Heart right ventricle (tissue), 16 donors: ENCODE measurements at regions not wholly inside any gene's neighbourhood (a gene's known extent, or its start where the extent isn't known, plus 50 kb on each side); places are given as distances from the start of the nearest gene placed in this dataset.

Experiments
- ATAC-seq, 8 donors: fragments of 200-7000 bp; cut with Tn5 transposase; one replicate each; pipeline ENCODE4 v1.9.1; 2020; ENCODE audit warnings: mild to moderate bottlenecking in 8 of 8, moderate library complexity in 8 of 8, moderate number of reproducible peaks in 1 of 8
- DNase-seq, 2 donors: peaks; one replicate each; pipeline ENCODE4 v3.0.0-alpha.2; 2020
- H3K27ac ChIP-seq, 10 donors: fragments of 200-600 bp; sonication (generic) in 2 of 10; one replicate each; pipeline versions ENCODE4 v1.5.0 to v1.8.0; 2020 to 2022; ENCODE audit warnings: mild to moderate bottlenecking in 3 of 10
- H3K27me3 ChIP-seq, 7 donors: fragments of 200-600 bp; one replicate each; pipeline ENCODE4 v1.8.0; 2021 to 2022; ENCODE audit warnings: mild to moderate bottlenecking in 2 of 7
- H3K36me3 ChIP-seq, 9 donors: fragments of 200-600 bp; sonication (generic) in 1 of 9; one replicate each; pipeline versions ENCODE4 v1.5.0 to v1.8.0; 2020 to 2022; ENCODE audit warnings: mild to moderate bottlenecking in 2 of 9
- H3K4me1 ChIP-seq, 9 donors: fragments of 200-600 bp; sonication (generic) in 1 of 9; one replicate each; pipeline versions ENCODE4 v1.5.0 to v1.8.0; 2020 to 2022; ENCODE audit warnings: mild to moderate bottlenecking in 4 of 9
- H3K4me3 ChIP-seq, 10 donors: fragments of 200-600 bp; sonication (generic) in 2 of 10; one replicate each; pipeline versions ENCODE4 v1.5.0 to v1.8.0; 2020 to 2022; ENCODE audit warnings: mild to moderate bottlenecking in 7 of 10, moderate library complexity in 2 of 10
- H3K9me3 ChIP-seq, 11 donors: fragments of 200-600 bp in 10 of 11; sonication (generic) in 2 of 11; one replicate each; pipeline versions ENCODE4 v1.5.0 to v1.8.0; 2013 to 2022; ENCODE audit warnings: mild to moderate bottlenecking in 2 of 11, control low read depth in 1 of 11, moderate library complexity in 1 of 11
- CTCF ChIP-seq, 9 donors: fragments of 200-600 bp; sonication (generic) in 2 of 9; IDR thresholded peaks; one replicate each; pipeline versions ENCODE4 v1.5.0 to v1.8.0; 2021 to 2022; ENCODE audit warnings: antibody characterized with exemption in 9 of 9, mild to moderate bottlenecking in 5 of 9, moderate library complexity in 1 of 9
- WGBS, 2 donors: extraction: QIAGEN DNeasy Blood & Tissue Kit; methylation state at CpG; one replicate each; pipeline ENCODE4 v1.1.7; 2013; ENCODE audit warnings: inconsistent platforms in 1 of 2; 5-methylcytosine and 5-hydroxymethylcytosine counted together
- intact Hi-C, 10 donors: fragments of 100-400 bp; cut with DNase I; formaldehyde crosslinking; loops; one replicate each; pipeline versions ENCODE4 v1.11.1 to v1.14.2; 2022
- donor health status: Arrhythmogenic right ventricular cardiomyopathy.
- donor health status: ischemic (EF 13 %, LVEDD 7.1; RV severe dilation, severe dysfunction).
- donor health status: healthy with polysubstance abuse.
- donor health status: DM: no; HTN: yes; CAD: no.
- donor health status: DM: no; HTN: no; CAD: no.
- donor health status: ischemic (EF 25% LVEDD 6.9; RV normal size, moderate dysfunction).
- donor health status: ischemic (EF 25% LVEDD 5.7; RV mildly dilated, moderate dysfunction).
- donor health status: healthy.
- donor health status: DM: yes; HTN: yes; CAD: no.
- donor health status: Ischemic cardiomyopathy.
- donor health status: ischemic (EF 35%, LVEDD 5.7; RV mildly dilated, moderate dysfunction).
- donor health status: nonischemic (EF 11% LVEDD 7.7; RV severe dilation, severe dysfunction).
- donor health status: DM: yes; HTN: yes; CAD: no.
- donor health status: PGD.
- donor health status: ischemic (EF 29% LVEDD 5.4; RV normal size, mild dysfunction).
- donor health status: nonischemic (EF 23%, LVEDD 6.1; RV moderate dilation, normal function).

DNA sequence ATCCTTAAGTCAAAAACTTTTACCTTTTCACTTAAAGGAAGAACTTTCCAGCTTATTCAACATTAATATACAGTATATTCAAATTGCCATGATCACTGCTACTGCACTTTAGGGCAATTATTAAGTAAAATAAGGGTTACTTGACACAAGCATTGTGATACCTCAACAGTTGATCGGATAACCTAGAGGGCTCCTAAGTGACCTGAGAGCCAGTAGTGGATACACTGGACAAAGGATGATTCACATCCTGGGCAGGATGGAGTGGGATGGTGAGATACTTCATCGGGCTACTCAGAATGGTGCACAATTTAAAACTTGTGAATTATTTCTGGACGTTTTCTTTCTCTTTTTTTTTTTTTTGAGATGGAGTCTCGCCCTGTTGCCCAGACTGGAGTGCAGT, 54.5 kb upstream of the PPM1J start:
- ATAC-seq (no peak), DNase-seq (no peak)
- no peaks in the 10 kb centered on the region for H3K4me1 ChIP-seq
- intact Hi-C loops, result no loop called here
- TF ChIP-seq CTCF (IDR thresholded peaks at IDR 0.05), result no peak
- 62 to 63% methylated on average over 4 of the region's 4 CpGs for WGBS, 2 donors
- H3K9me3 ChIP-seq, result no peaks in the 10 kb centered on the region
- no peak overlapping the region for H3K4me3 ChIP-seq
- no peak overlapping the region for H3K27ac ChIP-seq
- no peaks in the 10 kb centered on the region for H3K36me3 ChIP-seq
- peaks cover 0 to 12% (median 6%) of the 10 kb centered on the region in 7 donors for H3K27me3 ChIP-seq

DNA sequence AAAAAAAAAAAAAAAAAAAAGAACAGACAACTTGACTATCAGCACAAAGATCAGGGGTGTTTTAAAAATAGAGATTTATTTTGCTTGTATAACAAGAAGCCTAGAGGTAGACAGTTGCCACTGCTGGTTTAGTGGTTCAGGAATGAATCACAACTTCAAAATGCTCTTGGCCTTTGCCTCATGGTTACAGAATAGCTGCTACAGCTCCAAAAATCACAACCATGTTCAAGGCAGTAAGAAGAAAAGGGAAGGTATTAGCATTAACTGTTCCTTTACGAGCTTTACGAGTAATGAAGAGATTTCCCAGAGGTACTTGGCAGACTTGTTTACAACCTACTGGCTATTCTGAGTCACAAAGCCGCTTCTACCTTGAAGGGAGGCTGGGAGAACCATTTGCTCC, 52.5 kb upstream of the PPM1J start:
- WGBS, 2 donors, result 92 to 93% methylated on average over 3 of the region's 3 CpGs
- peaks cover 0 to 9% (median 6%) of the 10 kb centered on the region in 7 donors for H3K27me3 ChIP-seq

More for the DNA sequence above, 52.5 kb upstream of the PPM1J start:
- Histone ChIP-seq H3K4me1 (peaks cover 0 to 7% (median under 1%) of the 10 kb centered on the region in 9 donors), H3K27ac (no peak overlapping the region), H3K9me3 (no peaks in the 10 kb centered on the region), H3K36me3 (no peaks in the 10 kb centered on the region), H3K4me3 (no peak overlapping the region)
- intact Hi-C loops, result no loop called here
- no peak for TF ChIP-seq CTCF (IDR thresholded peaks at IDR 0.05)
- DNase-seq, result no peak
- no peak for ATAC-seq
